ENCODE measurements at regions not wholly inside any gene's neighbourhood (a gene's known extent, or its start where the extent isn't known, plus 50 kb on each side); places are given as distances from the start of the nearest gene placed in this dataset.

DNA sequence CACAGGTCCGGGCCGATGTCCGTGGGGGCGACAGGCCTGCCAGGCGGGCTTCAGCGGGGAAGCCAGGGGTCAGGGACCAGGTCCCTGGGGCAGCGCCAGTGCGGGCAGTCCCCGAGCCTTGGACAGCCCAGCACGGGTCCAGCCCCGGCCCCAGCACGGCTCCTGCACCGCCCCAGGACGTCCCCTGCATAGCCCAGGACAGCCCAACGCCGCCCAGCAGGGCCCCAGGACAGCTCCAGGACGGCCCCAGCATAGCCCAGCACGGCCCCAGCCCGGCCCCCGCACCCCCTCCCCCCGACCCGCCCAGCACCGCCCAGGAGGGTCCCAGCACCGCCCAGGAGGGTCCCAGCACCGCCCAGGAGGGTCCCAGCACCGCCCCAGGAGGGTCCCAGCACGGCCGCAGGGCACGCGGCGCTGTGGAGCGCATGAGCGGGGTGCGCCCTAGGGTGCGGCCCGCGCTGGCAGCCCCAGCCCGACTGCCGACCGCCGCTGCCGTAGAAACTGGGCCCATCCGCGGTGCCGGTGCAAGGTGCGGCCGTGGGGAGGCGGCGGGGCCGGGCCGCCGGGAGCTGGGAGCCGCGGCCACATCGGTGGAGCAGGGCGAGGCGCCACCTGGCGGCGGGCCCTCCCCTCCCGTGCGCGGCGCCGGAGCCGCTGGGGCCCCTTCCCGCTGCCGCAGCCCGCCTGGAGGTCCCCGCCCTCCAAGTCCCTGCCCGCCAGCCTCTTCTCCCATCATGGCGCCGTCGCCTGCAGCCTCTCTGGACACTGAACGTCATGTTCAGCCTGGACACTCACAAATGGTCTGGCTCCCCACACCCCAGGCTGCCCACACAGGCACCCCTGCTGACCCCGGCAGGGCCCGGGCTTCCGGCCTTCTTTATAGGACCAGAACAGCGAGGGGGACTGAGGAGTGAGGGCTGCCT lies 106.8 kb upstream of the NKX1-1 start:
- Mint-ChIP-seq H3K9me3 (ENCODE audit: unreplicated experiment) (no peaks in the 10 kb centered on the region), H3K4me3 (ENCODE audit: unreplicated experiment) (no peak overlapping the region), H3K36me3 (ENCODE audit: unreplicated experiment) (no peaks in the 10 kb centered on the region), H3K27ac (ENCODE audit: unreplicated experiment) (no peak overlapping the region), H3K27me3 (ENCODE audit: unreplicated experiment) (peaks cover 13% of the 10 kb centered on the region), H3K4me1 (ENCODE audit: unreplicated experiment) (no peaks in the 10 kb centered on the region)
- TF ChIP-seq, protein P1, sequence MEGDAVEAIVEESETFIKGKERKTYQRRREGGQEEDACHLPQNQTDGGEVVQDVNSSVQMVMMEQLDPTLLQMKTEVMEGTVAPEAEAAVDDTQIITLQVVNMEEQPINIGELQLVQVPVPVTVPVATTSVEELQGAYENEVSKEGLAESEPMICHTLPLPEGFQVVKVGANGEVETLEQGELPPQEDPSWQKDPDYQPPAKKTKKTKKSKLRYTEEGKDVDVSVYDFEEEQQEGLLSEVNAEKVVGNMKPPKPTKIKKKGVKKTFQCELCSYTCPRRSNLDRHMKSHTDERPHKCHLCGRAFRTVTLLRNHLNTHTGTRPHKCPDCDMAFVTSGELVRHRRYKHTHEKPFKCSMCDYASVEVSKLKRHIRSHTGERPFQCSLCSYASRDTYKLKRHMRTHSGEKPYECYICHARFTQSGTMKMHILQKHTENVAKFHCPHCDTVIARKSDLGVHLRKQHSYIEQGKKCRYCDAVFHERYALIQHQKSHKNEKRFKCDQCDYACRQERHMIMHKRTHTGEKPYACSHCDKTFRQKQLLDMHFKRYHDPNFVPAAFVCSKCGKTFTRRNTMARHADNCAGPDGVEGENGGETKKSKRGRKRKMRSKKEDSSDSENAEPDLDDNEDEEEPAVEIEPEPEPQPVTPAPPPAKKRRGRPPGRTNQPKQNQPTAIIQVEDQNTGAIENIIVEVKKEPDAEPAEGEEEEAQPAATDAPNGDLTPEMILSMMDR (IDR thresholded peaks at IDR 0.05), result peak; percentile 74
- no peak for DNase-seq (ENCODE audit: extremely low spot score, unreplicated experiment)

DNA sequence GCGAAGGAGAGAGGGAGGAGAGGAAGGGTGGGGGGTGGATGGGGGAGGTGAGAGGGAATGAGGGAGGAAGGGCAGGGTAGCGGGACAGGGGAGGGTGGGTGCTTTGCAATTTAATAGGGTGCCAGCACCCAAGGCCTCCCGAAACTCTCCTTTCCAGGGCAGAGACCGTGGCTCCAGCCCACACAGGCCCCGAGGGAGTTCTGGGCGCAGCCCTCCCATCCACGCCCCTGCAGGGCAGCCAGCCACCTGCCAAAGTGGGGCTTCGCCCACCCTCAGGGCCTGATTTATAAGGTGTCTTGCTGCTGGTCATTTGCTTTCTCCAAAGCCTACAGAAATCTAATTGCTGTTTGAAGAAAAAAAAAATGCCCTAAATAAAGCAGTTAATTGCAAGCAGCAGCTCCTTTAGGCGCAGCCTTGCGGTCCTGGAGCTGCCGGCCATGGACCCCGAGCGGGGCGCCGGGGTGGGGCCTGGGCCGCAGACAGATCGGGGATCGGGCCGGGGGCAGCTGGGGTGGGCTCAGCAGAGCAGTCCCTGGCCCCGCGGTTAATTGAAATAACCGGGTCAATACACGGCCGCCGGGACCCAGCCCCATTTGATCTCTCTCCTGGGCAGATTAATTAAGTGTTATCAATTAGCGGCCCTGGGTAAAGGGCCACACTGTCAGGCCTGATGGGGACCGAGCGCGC lies 106.0 kb upstream of the NKX1-1 start:
- TF ChIP-seq, protein P1 (IDR thresholded peaks at IDR 0.05), result no peak
- H3K27me3 Mint-ChIP-seq (ENCODE audit: unreplicated experiment), result peaks cover 19% of the 10 kb centered on the region
- no peaks in the 10 kb centered on the region for H3K4me1 Mint-ChIP-seq (ENCODE audit: unreplicated experiment)
- no peak overlapping the region for H3K27ac Mint-ChIP-seq (ENCODE audit: unreplicated experiment)
- H3K4me3 Mint-ChIP-seq (ENCODE audit: unreplicated experiment), result no peak overlapping the region
- H3K36me3 Mint-ChIP-seq (ENCODE audit: unreplicated experiment), result no peaks in the 10 kb centered on the region
- no peak for DNase-seq (ENCODE audit: extremely low spot score, unreplicated experiment)
- H3K9me3 Mint-ChIP-seq (ENCODE audit: unreplicated experiment), result no peaks in the 10 kb centered on the region

DNA sequence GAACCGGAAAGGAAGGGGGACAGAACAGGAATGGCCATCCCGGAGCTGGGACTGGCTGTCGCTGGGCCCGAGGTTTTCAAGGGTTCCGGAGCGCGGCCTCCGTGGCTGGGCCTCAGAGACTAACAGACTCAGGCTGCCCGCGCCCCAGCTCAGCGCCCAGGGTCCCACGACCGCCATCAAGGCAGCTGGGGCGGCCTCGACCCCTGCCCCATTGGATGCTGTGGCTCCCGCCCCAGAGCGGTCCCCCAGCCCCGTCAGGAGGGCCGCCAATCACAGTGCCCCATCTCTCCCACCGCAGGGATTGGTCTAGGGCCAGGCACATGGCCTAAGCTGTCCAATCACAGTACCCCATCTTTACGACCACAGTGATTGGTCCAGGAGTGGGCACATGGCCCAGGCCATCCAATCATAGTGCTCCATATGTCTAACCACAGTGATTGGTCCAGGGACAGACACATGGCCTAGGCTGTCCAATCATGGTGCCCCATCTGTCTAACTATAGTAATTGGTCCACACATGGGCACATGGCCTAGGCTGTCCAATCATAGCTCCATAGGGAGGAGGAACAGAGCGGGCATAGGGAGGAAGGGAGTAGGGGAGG lies 105.3 kb upstream of the NKX1-1 start:
- Mint-ChIP-seq H3K4me1 (ENCODE audit: unreplicated experiment) (no peaks in the 10 kb centered on the region), H3K4me3 (ENCODE audit: unreplicated experiment) (no peak overlapping the region), H3K27ac (ENCODE audit: unreplicated experiment) (no peak overlapping the region), H3K9me3 (ENCODE audit: unreplicated experiment) (no peaks in the 10 kb centered on the region), H3K36me3 (ENCODE audit: unreplicated experiment) (no peaks in the 10 kb centered on the region), H3K27me3 (ENCODE audit: unreplicated experiment) (peaks cover 22% of the 10 kb centered on the region)
- TF ChIP-seq, protein P1 (IDR thresholded peaks at IDR 0.05), result no peak
- DNase-seq (ENCODE audit: extremely low spot score, unreplicated experiment), result no peak

- TF ChIP-seq, protein P1 (IDR thresholded peaks at IDR 0.05), result no peak
- H3K9me3 Mint-ChIP-seq (ENCODE audit: unreplicated experiment), result no peaks in the 10 kb centered on the region
- DNase-seq (ENCODE audit: extremely low spot score, unreplicated experiment), result no peak
- H3K36me3 Mint-ChIP-seq (ENCODE audit: unreplicated experiment), result no peaks in the 10 kb centered on the region
- H3K27ac Mint-ChIP-seq (ENCODE audit: unreplicated experiment), result no peak overlapping the region
- no peak overlapping the region for H3K4me3 Mint-ChIP-seq (ENCODE audit: unreplicated experiment)
- no peaks in the 10 kb centered on the region for H3K4me1 Mint-ChIP-seq (ENCODE audit: unreplicated experiment)
- peaks cover 23% of the 10 kb centered on the region for H3K27me3 Mint-ChIP-seq (ENCODE audit: unreplicated experiment)
Measured at GRCh38 chr4:1510931-1511330, 104.7 kb upstream of the NKX1-1 start.

- no peaks in the 10 kb centered on the region for H3K36me3 Mint-ChIP-seq (ENCODE audit: unreplicated experiment)
- H3K4me1 Mint-ChIP-seq (ENCODE audit: unreplicated experiment), result no peaks in the 10 kb centered on the region
- H3K27ac Mint-ChIP-seq (ENCODE audit: unreplicated experiment), result no peak overlapping the region
- peaks cover 23% of the 10 kb centered on the region for H3K27me3 Mint-ChIP-seq (ENCODE audit: unreplicated experiment)
- no peaks in the 10 kb centered on the region for H3K9me3 Mint-ChIP-seq (ENCODE audit: unreplicated experiment)
- H3K4me3 Mint-ChIP-seq (ENCODE audit: unreplicated experiment), result no peak overlapping the region
- TF ChIP-seq, protein P1 (IDR thresholded peaks at IDR 0.05), result no peak
- no peak for DNase-seq (ENCODE audit: extremely low spot score, unreplicated experiment)
Measured at GRCh38 chr4:1509366-1509765, 103.1 kb upstream of the NKX1-1 start.
